NB4 (cell line): ENCODE measurements at regions not wholly inside any gene's neighbourhood (a gene's known extent, or its start where the extent isn't known, plus 50 kb on each side); places are given as distances from the start of the nearest gene placed in this dataset.

Experiments used
- CTCF ChIP-seq: IDR thresholded peaks from one replicate; pipeline ENCODE4 v1.5.1; 2012; ENCODE audit warnings: low read depth, low read length
- MAX ChIP-seq: IDR thresholded peaks from 2 replicates; pipeline ENCODE4 v1.6.1; 2011; ENCODE audit warnings: low read depth, low read length
- POLR2A ChIP-seq: IDR thresholded peaks from 2 replicates; pipeline ENCODE4 v1.6.1; 2011; ENCODE audit warnings: mild to moderate bottlenecking; ENCODE audit not compliant: insufficient read length; ENCODE audit errors: extremely low read depth

GRCh38 chr1:60458111-60458510, 384.5 kb upstream of the C1orf87 start:
- TF ChIP-seq CTCF, result no peak
- TF ChIP-seq POLR2A, result no peak
- no peak for TF ChIP-seq MAX
